Fibroblast of the aortic adventitia (primary cell): ENCODE measurements at regions not wholly inside any gene's neighbourhood (a gene's known extent, or its start where the extent isn't known, plus 50 kb on each side); places are given as distances from the start of the nearest gene placed in this dataset.

Experiments used
- DNase-seq: peaks from one replicate; pipeline ENCODE4 v3.0.0-alpha.2; 2010; ENCODE audit warnings: low read depth
- H3K4me3 ChIP-seq: 2 replicates; pipeline ENCODE4 v1.5.1; 2011; ENCODE audit warnings: low read depth, mild to moderate bottlenecking, control low read depth, low read length, moderate library complexity
- CTCF ChIP-seq: IDR thresholded peaks from 2 replicates; pipeline ENCODE4 v1.5.1; 2011; ENCODE audit warnings: mild to moderate bottlenecking, low read length, control low read depth, inconsistent platforms; ENCODE audit not compliant: insufficient read depth

DNA sequence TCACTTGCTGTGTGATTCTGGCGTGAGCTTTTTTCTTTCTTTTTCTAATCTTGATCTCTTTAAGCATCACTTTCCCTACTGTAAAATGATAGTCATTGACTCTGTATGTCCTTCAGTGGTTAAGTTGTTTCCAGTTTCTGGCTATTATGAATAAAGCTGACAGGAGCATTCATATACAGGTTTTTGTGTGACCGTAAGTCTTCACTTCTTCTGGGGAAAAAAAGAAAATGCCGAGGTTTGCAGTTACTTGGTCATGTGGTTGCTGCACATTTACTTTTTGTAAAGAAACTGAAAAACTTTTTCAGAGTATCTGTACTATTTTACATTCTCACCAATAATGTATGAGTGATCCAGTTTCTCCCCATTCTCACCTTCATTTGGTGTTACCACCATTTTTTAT lies 247.4 kb upstream of the RBMS3 start:
- no peak overlapping the region for H3K4me3 ChIP-seq
- no peak for DNase-seq

GRCh38 chr3:29050155-29050554 lies 230.7 kb upstream of the RBMS3 start:
- TF ChIP-seq CTCF: no peak
- no peak for DNase-seq
- H3K4me3 ChIP-seq: no peak overlapping the region

More for the DNA sequence above, 247.4 kb upstream of the RBMS3 start:
- TF ChIP-seq CTCF: no peak

GRCh38 chr3:29057326-29057725 lies 223.5 kb upstream of the RBMS3 start:
- DNase-seq: peak; percentile 66
- no peak overlapping the region for H3K4me3 ChIP-seq
- TF ChIP-seq CTCF: no peak

- no peak overlapping the region for H3K4me3 ChIP-seq
- TF ChIP-seq CTCF: no peak
- DNase-seq: no peak
These were observed 216.8 kb upstream of the RBMS3 start for GRCh38 chr3:29064085-29064484.

GRCh38 chr3:29065211-29065785 lies 215.6 kb upstream of the RBMS3 start:
- DNase-seq: peak; percentile 97
- H3K4me3 ChIP-seq: no peak overlapping the region
- TF ChIP-seq CTCF: no peak

- DNase-seq: peak; percentile 5
- H3K4me3 ChIP-seq: no peak overlapping the region
- TF ChIP-seq CTCF: no peak
These were observed 213.9 kb upstream of the RBMS3 start for GRCh38 chr3:29067007-29067406.
